ENCODE measurements at regions not wholly inside any gene's neighbourhood (a gene's known extent, or its start where the extent isn't known, plus 50 kb on each side); places are given as distances from the start of the nearest gene placed in this dataset.

GRCh38 chr9:118483677-118484076, 779.5 kb downstream of the TLR4 start:
- Mint-ChIP-seq H3K4me3 (no peak overlapping the region), H3K4me1 (peaks cover 12% of the 10 kb centered on the region), H3K27ac (no peak overlapping the region), H3K9me3 (no peaks in the 10 kb centered on the region), H3K27me3 (ENCODE audit: low read depth) (no peaks in the 10 kb centered on the region), H3K36me3 (no peaks in the 10 kb centered on the region)
- CTCF ChIA-PET: no interaction called here
- ATAC-seq (no peak), DNase-seq (ENCODE audit: low spot score) (no peak)
- TF ChIP-seq FOXJ3 (CRISPR knock-in tag; IDR thresholded peaks at IDR 0.05; ENCODE audit: borderline replicate concordance) (no peak), ATF1 (CRISPR knock-in tag; IDR thresholded peaks at IDR 0.05) (no peak)
- POLR2A ChIA-PET: no interaction called here

GRCh38 chr9:118503236-118503635, 799.0 kb downstream of the TLR4 start:
- Mint-ChIP-seq H3K4me3 (no peak overlapping the region), H3K9me3 (peaks cover 65% of the 10 kb centered on the region), H3K27ac (no peak overlapping the region), H3K27me3 (ENCODE audit: low read depth) (no peaks in the 10 kb centered on the region; the same call in 1 of the 2 replicates), H3K36me3 (peaks cover 35% of the 10 kb centered on the region), H3K4me1 (no peaks in the 10 kb centered on the region)
- POLR2A ChIA-PET: no interaction called here
- TF ChIP-seq NFATC4 (CRISPR knock-in tag; IDR thresholded peaks at IDR 0.05) (no peak), NR1H2 (CRISPR knock-in tag; IDR thresholded peaks at IDR 0.05) (no peak), ELF4 (CRISPR knock-in tag; IDR thresholded peaks at IDR 0.05; ENCODE audit: low read depth) (no peak), SOX15 (CRISPR knock-in tag; IDR thresholded peaks at IDR 0.05) (no peak), ZNF121 (CRISPR knock-in tag; IDR thresholded peaks at IDR 0.05) (no peak), MAX (CRISPR knock-in tag; IDR thresholded peaks at IDR 0.05) (no peak), HMGA2 (CRISPR knock-in tag; IDR thresholded peaks at IDR 0.05) (no peak), ZNF425 (CRISPR knock-in tag; conservative IDR thresholded peaks at IDR 0.05) (no peak), ZBTB43 (CRISPR knock-in tag; IDR thresholded peaks at IDR 0.05) (no peak), ATF1 (CRISPR knock-in tag; IDR thresholded peaks at IDR 0.05) (no peak), GABPB1 (CRISPR knock-in tag; IDR thresholded peaks at IDR 0.05) (no peak), SP1 (CRISPR knock-in tag; conservative IDR thresholded peaks at IDR 0.05) (no peak)
- DNase-seq (ENCODE audit: low spot score) (no peak), ATAC-seq (no peak)
- CTCF ChIA-PET: no interaction called here

- Mint-ChIP-seq H3K36me3 (peaks cover 6% of the 10 kb centered on the region), H3K9me3 (peaks cover 23% of the 10 kb centered on the region), H3K4me3 (no peak overlapping the region), H3K27ac (no peak overlapping the region), H3K27me3 (ENCODE audit: low read depth) (no peaks in the 10 kb centered on the region; the same call in 1 of the 2 replicates), H3K4me1 (no peaks in the 10 kb centered on the region)
- TF ChIP-seq ZNF416 (CRISPR knock-in tag; IDR thresholded peaks at IDR 0.05) (no peak), ATF2 (CRISPR knock-in tag; IDR thresholded peaks at IDR 0.05; ENCODE audit: borderline replicate concordance, low read depth) (no peak)
- ChIA-PET POLR2A (no interaction called here), CTCF (no interaction called here)
- no peak for ATAC-seq
- DNase-seq (ENCODE audit: low spot score): no peak
Measured at GRCh38 chr9:118510711-118511110, 806.5 kb downstream of the TLR4 start.

- ChIA-PET POLR2A (interaction anchor here (0.6 kb wide), 1 partner anchor 79 kb away, joined by 3 read pairs; no protein-coding TSS in a partner anchor), CTCF (interaction anchor here (1.6 kb wide), 1 partner anchor 346 kb away, joined by 3 read pairs; no protein-coding TSS in a partner anchor)
- no peak for ATAC-seq
- Mint-ChIP-seq H3K4me1 (no peaks in the 10 kb centered on the region), H3K4me3 (no peak overlapping the region), H3K27me3 (ENCODE audit: low read depth) (no peaks in the 10 kb centered on the region), H3K9me3 (no peaks in the 10 kb centered on the region), H3K27ac (no peak overlapping the region), H3K36me3 (no peaks in the 10 kb centered on the region)
- no peak for TF ChIP-seq MLX (CRISPR knock-in tag; IDR thresholded peaks at IDR 0.05)
- TF ChIP-seq ZNF121 (CRISPR knock-in tag; IDR thresholded peaks at IDR 0.05): no peak
- no peak for TF ChIP-seq NFE2L1 (CRISPR knock-in tag; IDR thresholded peaks at IDR 0.05)
- TF ChIP-seq MYBL2 (CRISPR knock-in tag; IDR thresholded peaks at IDR 0.05): no peak
- no peak for TF ChIP-seq RELA (CRISPR knock-in tag; IDR thresholded peaks at IDR 0.05; ENCODE audit: borderline replicate concordance)
- no peak for TF ChIP-seq CTCF (IDR thresholded peaks at IDR 0.05)
- no peak for TF ChIP-seq USF1 (CRISPR knock-in tag; IDR thresholded peaks at IDR 0.05)
- TF ChIP-seq CBFB (CRISPR knock-in tag; IDR thresholded peaks at IDR 0.05; ENCODE audit: low read depth): no peak
- no peak for TF ChIP-seq SP1 (CRISPR knock-in tag; conservative IDR thresholded peaks at IDR 0.05)
- TF ChIP-seq ESRRA (CRISPR knock-in tag; IDR thresholded peaks at IDR 0.05; ENCODE audit: borderline replicate concordance): no peak
- no peak for TF ChIP-seq NR1H2 (CRISPR knock-in tag; IDR thresholded peaks at IDR 0.05)
- DNase-seq (ENCODE audit: low spot score): no peak
Measured at GRCh38 chr9:118515947-118516346, 811.7 kb downstream of the TLR4 start.

Data from WTC11 (cell line).